Peyer's patch (tissue), 4 donors: ENCODE measurements at regions not wholly inside any gene's neighbourhood (a gene's known extent, or its start where the extent isn't known, plus 50 kb on each side); places are given as distances from the start of the nearest gene placed in this dataset.

Experiments used
- DNase-seq, 3 donors: peaks; one replicate each; pipeline ENCODE4 v3.0.0-alpha.2; 2017 to 2019
- H3K27ac ChIP-seq, 4 donors: fragments of 200-600 bp; sonication (generic); one replicate each; pipeline ENCODE4 v1.5.1; 2016 to 2019
- H3K27me3 ChIP-seq, 2 donors: fragments of 200-600 bp; sonication (generic); one replicate each; pipeline ENCODE4 v1.5.1; 2019
- H3K36me3 ChIP-seq, 3 donors: fragments of 200-600 bp; sonication (generic); one replicate each; pipeline ENCODE4 v1.5.1; 2016 to 2019
- H3K4me1 ChIP-seq, 4 donors: fragments of 200-600 bp; sonication (generic); one replicate each; pipeline ENCODE4 v1.5.1; 2016 to 2019
- H3K4me3 ChIP-seq, 4 donors: fragments of 200-600 bp; sonication (generic); 1 replicate in 3 of 4; 2 replicates in 1 of 4; pipeline ENCODE4 v1.5.1; 2016 to 2019; ENCODE audit warnings: mild to moderate bottlenecking in 1 of 4
- H3K9me3 ChIP-seq, 4 donors: fragments of 200-600 bp; sonication (generic); one replicate each; pipeline ENCODE4 v1.5.1; 2016 to 2019; ENCODE audit warnings: mild to moderate bottlenecking in 1 of 4
- CTCF ChIP-seq, 6 experiments: fragments of 450-650 bp in 4 of 6; fragments of 200-600 bp in 2 of 6; sonication (generic) in 1 of 6; IDR thresholded peaks; one replicate each; pipeline ENCODE4 v1.5.1; 2017 to 2019; ENCODE audit warnings: antibody characterized with exemption in 6 of 6, mild to moderate bottlenecking in 3 of 6, moderate library complexity in 1 of 6
- POLR2A ChIP-seq, 2 donors: fragments of 450-650 bp; IDR thresholded peaks; one replicate each; pipeline ENCODE4 v1.5.1; 2017; ENCODE audit warnings: antibody characterized with exemption in 2 of 2, mild to moderate bottlenecking in 2 of 2, moderate library complexity in 2 of 2

DNA sequence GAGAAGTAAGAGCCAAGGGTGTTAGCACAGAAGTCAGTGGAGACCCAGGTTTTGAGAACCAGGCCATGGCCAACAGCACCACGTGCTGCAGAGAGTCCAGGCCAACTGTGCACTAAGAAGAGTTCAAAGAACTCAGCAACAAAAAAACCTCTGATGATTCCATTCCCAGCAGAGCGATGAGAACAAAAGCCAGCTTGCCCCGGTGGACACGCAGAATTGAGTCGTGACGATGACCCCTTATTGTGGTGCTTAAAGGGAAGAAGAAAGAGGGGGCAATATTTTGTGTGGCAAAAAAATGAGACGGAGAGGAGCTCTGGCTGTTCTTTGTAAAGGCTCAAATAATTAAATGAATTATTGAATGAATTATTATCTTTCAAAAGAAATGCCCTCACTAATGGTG is 468.3 kb upstream of the AUTS2 start:
- TF ChIP-seq CTCF (IDR thresholded peaks at IDR 0.05) (no peak), POLR2A (IDR thresholded peaks at IDR 0.05) (no peak)
- DNase-seq: no peak

GRCh38 chr7:69130396-69130795 is 467.9 kb upstream of the AUTS2 start:
- DNase-seq: no peak
- H3K36me3 ChIP-seq: no peaks in the 10 kb centered on the region
- H3K4me3 ChIP-seq: no peak overlapping the region
- no peak for TF ChIP-seq POLR2A (IDR thresholded peaks at IDR 0.05)
- no peaks in the 10 kb centered on the region for H3K27me3 ChIP-seq
- no peaks in the 10 kb centered on the region for H3K9me3 ChIP-seq
- no peak overlapping the region for H3K27ac ChIP-seq
- H3K4me1 ChIP-seq: no peaks in the 10 kb centered on the region

More for the DNA sequence above, 468.3 kb upstream of the AUTS2 start:
- H3K27me3 ChIP-seq: no peaks in the 10 kb centered on the region
- H3K4me1 ChIP-seq: no peaks in the 10 kb centered on the region
- H3K27ac ChIP-seq: no peak overlapping the region
- no peak overlapping the region for H3K4me3 ChIP-seq
- no peaks in the 10 kb centered on the region for H3K36me3 ChIP-seq
- no peaks in the 10 kb centered on the region for H3K9me3 ChIP-seq

GRCh38 chr7:69134316-69134715 is 464.0 kb upstream of the AUTS2 start:
- no peak overlapping the region for H3K27ac ChIP-seq
- H3K27me3 ChIP-seq: no peaks in the 10 kb centered on the region
- H3K4me3 ChIP-seq: no peak overlapping the region
- TF ChIP-seq CTCF (IDR thresholded peaks at IDR 0.05) (no peak), POLR2A (IDR thresholded peaks at IDR 0.05) (no peak)
- no peak for DNase-seq
- H3K9me3 ChIP-seq: no peaks in the 10 kb centered on the region
- H3K36me3 ChIP-seq: no peaks in the 10 kb centered on the region
- H3K4me1 ChIP-seq: no peaks in the 10 kb centered on the region

DNA sequence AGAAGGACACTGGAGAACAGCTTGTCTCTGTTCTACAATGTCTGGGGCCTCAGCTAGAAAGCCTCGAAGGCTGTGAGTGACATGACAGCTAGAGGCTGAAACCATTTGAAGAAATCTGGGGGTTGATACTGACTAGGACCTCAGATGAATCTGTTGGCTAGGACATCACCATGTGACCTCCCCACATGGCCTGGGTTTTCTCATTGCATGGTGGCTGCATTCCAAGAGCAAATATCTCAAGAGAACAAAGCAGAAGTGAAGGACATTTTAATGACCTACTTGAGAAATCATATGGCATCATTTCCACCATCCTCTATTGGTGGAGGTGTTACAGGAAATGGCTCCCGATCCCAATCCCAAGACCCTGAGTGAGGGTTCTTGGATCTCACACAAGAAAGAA is 450.6 kb upstream of the AUTS2 start:
- Histone ChIP-seq H3K36me3 (no peaks in the 10 kb centered on the region), H3K4me3 (no peak overlapping the region), H3K4me1 (no peaks in the 10 kb centered on the region), H3K9me3 (no peaks in the 10 kb centered on the region), H3K27ac (no peak overlapping the region), H3K27me3 (no peaks in the 10 kb centered on the region)
- TF ChIP-seq CTCF (IDR thresholded peaks at IDR 0.05) (no peak), POLR2A (IDR thresholded peaks at IDR 0.05) (no peak)
- no peak for DNase-seq

- Histone ChIP-seq H3K4me3 (no peak overlapping the region), H3K4me1 (no peaks in the 10 kb centered on the region), H3K36me3 (no peaks in the 10 kb centered on the region), H3K27me3 (no peaks in the 10 kb centered on the region), H3K9me3 (no peaks in the 10 kb centered on the region), H3K27ac (no peak overlapping the region)
- no peak for DNase-seq
- TF ChIP-seq CTCF (IDR thresholded peaks at IDR 0.05) (no peak), POLR2A (IDR thresholded peaks at IDR 0.05) (no peak)
Observed at GRCh38 chr7:69149804-69150782, 448.2 kb upstream of the AUTS2 start.

GRCh38 chr7:69162326-69162725 is 435.9 kb upstream of the AUTS2 start:
- TF ChIP-seq POLR2A (IDR thresholded peaks at IDR 0.05): no peak
- TF ChIP-seq CTCF (IDR thresholded peaks at IDR 0.05): no peak
- Histone ChIP-seq H3K27me3 (no peaks in the 10 kb centered on the region), H3K4me3 (no peak overlapping the region), H3K27ac (no peak overlapping the region), H3K9me3 (no peaks in the 10 kb centered on the region), H3K4me1 (no peaks in the 10 kb centered on the region), H3K36me3 (no peaks in the 10 kb centered on the region)
- no peak for DNase-seq
